ENCODE measurements at regions not wholly inside any gene's neighbourhood (a gene's known extent, or its start where the extent isn't known, plus 50 kb on each side); places are given as distances from the start of the nearest gene placed in this dataset.

- TF ChIP-seq TAF1 (IDR thresholded peaks at IDR 0.05; ENCODE audit: borderline replicate concordance, low read depth, low read length) (no peak), SMARCA5 (IDR thresholded peaks at IDR 0.05) (no peak), RUNX3 (IDR thresholded peaks at IDR 0.05; ENCODE audit: low read length) (no peak), SREBF1 (IDR thresholded peaks at IDR 0.05; ENCODE audit: low read length) (no peak), DPF2 (IDR thresholded peaks at IDR 0.05) (no peak), JUND (IDR thresholded peaks at IDR 0.05; ENCODE audit: low read depth, low read length) (no peak), CBX5 (IDR thresholded peaks at IDR 0.05; ENCODE audit: low read depth) (no peak)
- Histone ChIP-seq H3K4me2 (ENCODE audit: control insufficient read depth, insufficient read depth) (no peak overlapping the region), H3K4me1 (ENCODE audit: control insufficient read depth, insufficient read depth, low read length) (no peaks in the 10 kb centered on the region), H3K9me3 (replicated peaks; ENCODE audit: control insufficient read depth, insufficient read depth, low read length) (no peaks in the 10 kb centered on the region), H3K9ac (ENCODE audit: control insufficient read depth, insufficient read depth, low read length) (no peak overlapping the region), H2AFZ (ENCODE audit: control insufficient read depth, low read depth, low read length) (no peak overlapping the region), H3K27me3 (replicated peaks in 1 of 2; ENCODE audit: control insufficient read depth in 2 of 2, insufficient read depth in 2 of 2, low read length in 1 of 2) (no peaks in the 10 kb centered on the region), H4K20me1 (ENCODE audit: control insufficient read depth, insufficient read depth) (no peaks in the 10 kb centered on the region), H3K27ac (ENCODE audit: control insufficient read depth, insufficient read depth) (no peak overlapping the region), H3K4me3 (no peak overlapping the region), H3K79me2 (ENCODE audit: control insufficient read depth, insufficient read depth, low read length) (no peaks in the 10 kb centered on the region), H3K36me3 (ENCODE audit: control insufficient read depth in 2 of 2, insufficient read depth in 2 of 2, low read length in 1 of 2) (no peaks in the 10 kb centered on the region)
- ChIA-PET RAD21 (ENCODE audit: unreplicated experiment) (no interaction called here), CTCF (no interaction called here), SMC1A (ENCODE audit: uncharacterized antibody, unreplicated experiment) (no interaction called here), POLR2A (no interaction called here)
- no peak for DNase-seq (ENCODE audit: low read depth, low spot score)
- intact Hi-C loops (cut with micrococcal nuclease; ENCODE audit: unreplicated experiment): no loop called here
- no peak for FAIRE-seq
- no peak for ATAC-seq
- 48% methylated on average over 11 of the region's 14 CpGs for WGBS (ENCODE audit: insufficient coverage, insufficient replicate concordance, low lambda C conversion rate, missing lambda C conversion rate)
- BruUV-seq (replicated peaks): no TSS peak
- in situ Hi-C loops (cut with MboI): no loop called here
Observed at GRCh38 chr20:16974855-16975162, 226.7 kb downstream of the OTOR start.

DNA sequence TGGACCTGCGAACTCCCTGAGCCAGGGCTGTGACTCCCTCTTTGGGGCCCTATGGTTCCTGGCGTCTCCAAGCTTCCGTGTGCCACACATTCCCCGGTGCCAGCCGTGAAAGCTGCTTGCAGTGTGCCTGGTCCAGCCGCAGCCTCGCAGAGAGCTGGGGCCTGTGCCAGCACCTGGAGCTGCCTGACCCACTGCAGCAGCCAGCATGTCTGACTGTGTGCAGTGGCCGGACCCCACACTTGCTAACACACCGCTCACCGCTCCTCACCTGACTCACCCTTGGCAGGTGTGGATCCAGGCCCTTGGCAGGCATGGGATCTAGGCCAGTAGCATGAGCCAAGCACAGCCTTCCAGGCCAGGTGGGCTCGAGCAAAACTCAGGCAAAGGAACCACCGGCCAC is 227.5 kb downstream of the OTOR start:
- in situ Hi-C loops (cut with MboI) (no loop called here), intact Hi-C loops (cut with micrococcal nuclease; ENCODE audit: unreplicated experiment) (no loop called here)
- Histone ChIP-seq H3K4me1 (ENCODE audit: control insufficient read depth, insufficient read depth, low read length) (no peaks in the 10 kb centered on the region), H3K27ac (ENCODE audit: control insufficient read depth, insufficient read depth) (no peak overlapping the region), H2AFZ (ENCODE audit: control insufficient read depth, low read depth, low read length) (no peak overlapping the region), H3K9ac (ENCODE audit: control insufficient read depth, insufficient read depth, low read length) (no peak overlapping the region), H3K79me2 (ENCODE audit: control insufficient read depth, insufficient read depth, low read length) (no peaks in the 10 kb centered on the region), H4K20me1 (ENCODE audit: control insufficient read depth, insufficient read depth) (no peaks in the 10 kb centered on the region), H3K27me3 (replicated peaks in 1 of 2; ENCODE audit: control insufficient read depth in 2 of 2, insufficient read depth in 2 of 2, low read length in 1 of 2) (no peaks in the 10 kb centered on the region), H3K4me2 (ENCODE audit: control insufficient read depth, insufficient read depth) (no peak overlapping the region), H3K4me3 (no peak overlapping the region), H3K36me3 (ENCODE audit: control insufficient read depth in 2 of 2, insufficient read depth in 2 of 2, low read length in 1 of 2) (no peaks in the 10 kb centered on the region), H3K9me3 (replicated peaks; ENCODE audit: control insufficient read depth, insufficient read depth, low read length) (no peaks in the 10 kb centered on the region)
- CTCF ChIA-PET: no interaction called here
- DNase-seq (ENCODE audit: low read depth, low spot score) (no peak), FAIRE-seq (no peak), ATAC-seq (no peak)
- WGBS (ENCODE audit: insufficient coverage, insufficient replicate concordance, low lambda C conversion rate, missing lambda C conversion rate): 51% methylated on average over 12 of the region's 12 CpGs
- RAD21 ChIA-PET (ENCODE audit: unreplicated experiment): no interaction called here
- POLR2A ChIA-PET: no interaction called here
- no peak for TF ChIP-seq RUNX3 (IDR thresholded peaks at IDR 0.05; ENCODE audit: low read length)
- TF ChIP-seq BACH1 (IDR thresholded peaks at IDR 0.05; ENCODE audit: borderline replicate concordance): no peak
- no peak for TF ChIP-seq NFXL1 (IDR thresholded peaks at IDR 0.05; ENCODE audit: borderline replicate concordance)
- TF ChIP-seq, protein P1, sequence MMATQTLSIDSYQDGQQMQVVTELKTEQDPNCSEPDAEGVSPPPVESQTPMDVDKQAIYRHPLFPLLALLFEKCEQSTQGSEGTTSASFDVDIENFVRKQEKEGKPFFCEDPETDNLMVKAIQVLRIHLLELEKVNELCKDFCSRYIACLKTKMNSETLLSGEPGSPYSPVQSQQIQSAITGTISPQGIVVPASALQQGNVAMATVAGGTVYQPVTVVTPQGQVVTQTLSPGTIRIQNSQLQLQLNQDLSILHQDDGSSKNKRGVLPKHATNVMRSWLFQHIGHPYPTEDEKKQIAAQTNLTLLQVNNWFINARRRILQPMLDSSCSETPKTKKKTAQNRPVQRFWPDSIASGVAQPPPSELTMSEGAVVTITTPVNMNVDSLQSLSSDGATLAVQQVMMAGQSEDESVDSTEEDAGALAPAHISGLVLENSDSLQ (IDR thresholded peaks at IDR 0.05): no peak
- no peak for TF ChIP-seq TCF3 (IDR thresholded peaks at IDR 0.05; ENCODE audit: borderline replicate concordance, insufficient read depth, low read depth, low read length)
- no peak for TF ChIP-seq RAD21 (IDR thresholded peaks at IDR 0.05; ENCODE audit: insufficient read depth, low read depth, low read length)
- TF ChIP-seq ZNF217 (IDR thresholded peaks at IDR 0.05): no peak
- TF ChIP-seq FOXM1 (IDR thresholded peaks at IDR 0.05; ENCODE audit: low read depth, low read length): no peak
- TF ChIP-seq NFYA (IDR thresholded peaks at IDR 0.05; ENCODE audit: borderline replicate concordance, low read depth, low read length): no peak
- no peak for TF ChIP-seq BCL3 (IDR thresholded peaks at IDR 0.05; ENCODE audit: borderline replicate concordance, insufficient read depth, low read depth, low read length, poor library complexity, severe bottlenecking)
- no TSS peak for BruUV-seq (replicated peaks)
- SMC1A ChIA-PET (ENCODE audit: uncharacterized antibody, unreplicated experiment): no interaction called here
